HS-5 (cell line): ENCODE measurements at regions not wholly inside any gene's neighbourhood (a gene's known extent, or its start where the extent isn't known, plus 50 kb on each side); places are given as distances from the start of the nearest gene placed in this dataset.

Source experiments
- DNase-seq: peaks from one replicate; pipeline ENCODE4 v3.0.0-alpha.2; 2012; ENCODE audit warnings: low read depth

DNA sequence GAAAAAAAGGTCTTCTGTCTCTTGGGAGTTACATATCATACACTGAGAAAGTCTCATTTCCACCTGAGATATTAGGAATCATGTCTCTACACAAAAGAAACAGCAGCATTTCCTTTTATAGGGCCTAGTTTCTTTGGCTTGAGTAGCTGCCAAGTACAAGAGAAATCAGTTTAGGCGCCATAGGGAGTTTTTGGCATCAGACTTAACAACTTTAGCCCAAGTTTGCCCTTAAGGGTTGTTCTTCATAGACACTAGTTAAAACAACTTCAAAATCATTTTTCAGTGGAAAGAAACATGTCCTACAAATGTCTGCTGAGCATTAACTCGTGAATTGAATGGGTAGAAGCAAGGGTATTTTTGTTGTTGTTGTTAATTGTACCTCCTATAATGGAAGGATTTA is 587.0 kb upstream of the DSEL start:
- no peak for DNase-seq

DNA sequence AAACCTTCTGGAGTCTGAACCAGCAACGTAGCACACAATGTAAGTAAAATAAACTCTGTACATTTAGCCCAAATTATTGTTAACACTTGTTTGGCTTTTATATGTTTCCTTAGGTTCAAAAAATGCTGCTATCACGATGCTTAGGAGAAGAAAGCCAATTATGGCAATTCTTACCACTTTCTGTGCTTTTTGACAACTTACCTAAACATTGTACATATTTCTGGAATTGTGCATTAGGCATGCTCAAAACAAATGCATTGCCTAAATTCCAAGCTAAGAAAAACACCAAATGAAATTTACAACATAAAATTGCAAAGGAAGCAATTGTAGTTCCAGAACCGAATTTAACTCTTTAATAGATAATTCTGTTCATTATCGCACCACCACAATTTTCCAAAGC is 585.6 kb upstream of the DSEL start:
- no peak for DNase-seq

DNA sequence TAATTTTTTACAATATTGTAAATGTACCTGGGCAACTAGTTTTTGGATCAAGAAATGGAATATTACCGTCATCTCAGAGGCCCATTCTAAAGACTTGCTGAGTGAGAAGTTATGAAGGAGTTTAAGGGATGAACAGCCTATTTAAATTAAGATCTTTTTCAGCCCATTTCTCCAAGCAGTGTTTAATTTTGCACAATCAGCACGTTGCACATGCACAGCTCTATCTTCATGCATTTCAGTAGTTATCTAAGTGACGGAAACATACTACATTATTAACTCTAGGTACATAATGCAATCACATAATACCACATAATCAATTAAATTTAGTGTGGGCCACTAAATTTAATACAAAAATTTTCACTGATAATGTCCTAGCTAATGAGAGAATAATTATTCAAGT is 582.1 kb upstream of the DSEL start:
- no peak for DNase-seq

DNA sequence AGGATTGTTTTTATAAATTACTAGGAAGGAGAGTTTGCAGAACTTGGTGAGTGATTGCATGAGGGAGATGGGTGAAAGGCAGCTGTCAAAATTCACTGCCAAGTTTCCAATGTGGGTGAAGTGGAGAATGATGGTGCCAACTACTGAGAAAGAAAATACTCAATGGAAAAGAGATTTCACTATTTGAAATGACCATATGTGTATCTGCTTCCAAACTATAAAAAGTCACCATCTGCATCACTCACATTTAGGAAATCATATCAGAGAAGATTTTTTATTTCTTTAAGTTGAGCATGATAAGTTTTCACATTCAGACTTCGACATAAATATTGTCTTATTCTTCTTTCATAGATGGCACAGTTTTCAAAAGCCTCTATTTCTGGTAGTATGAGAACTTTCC is 570.0 kb upstream of the DSEL start:
- DNase-seq: no peak

DNA sequence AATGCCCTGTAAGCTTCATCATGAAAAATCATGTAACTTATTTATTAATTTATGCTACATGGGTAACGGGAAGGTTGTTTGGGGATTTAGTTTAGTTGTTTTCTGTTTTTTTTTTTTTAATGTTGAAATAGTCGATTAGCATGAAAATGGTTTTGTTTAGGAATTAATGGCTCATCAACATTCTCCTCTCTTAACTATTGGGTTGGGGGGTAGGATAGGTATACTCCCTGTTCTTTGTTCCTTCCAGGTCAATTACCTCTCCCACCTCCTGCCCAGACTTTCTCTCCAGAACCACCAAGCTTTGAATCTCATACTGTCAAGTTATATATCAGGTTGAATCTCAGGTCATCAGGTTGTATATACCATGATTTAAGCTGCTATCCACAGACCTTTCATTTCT is 568.7 kb upstream of the DSEL start:
- no peak for DNase-seq

- DNase-seq: no peak
Observed at GRCh38 chr18:68083776-68084175, 567.3 kb upstream of the DSEL start.

GRCh38 chr18:68083131-68083530 is 566.6 kb upstream of the DSEL start:
- no peak for DNase-seq

GRCh38 chr18:68072744-68073143 is 556.2 kb upstream of the DSEL start:
- DNase-seq: no peak

DNA sequence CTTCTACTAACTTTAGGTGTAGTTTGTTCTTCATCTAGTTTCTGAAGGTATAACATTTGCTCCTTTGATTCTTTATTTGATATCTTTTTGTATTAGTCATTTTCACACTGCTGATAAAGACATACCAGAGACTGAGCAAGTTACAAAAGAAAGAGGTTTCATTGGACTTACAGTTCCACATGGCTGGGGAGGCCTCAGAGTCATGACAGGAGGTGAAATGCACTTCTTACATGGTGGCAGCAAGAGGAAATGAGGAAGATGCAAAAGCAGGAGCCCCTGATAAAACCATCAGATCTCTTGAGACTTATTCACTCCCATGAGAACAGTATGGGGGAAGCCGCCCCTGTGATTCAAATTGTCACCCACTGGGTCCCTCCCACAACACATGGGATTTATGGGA is 544.4 kb upstream of the DSEL start:
- DNase-seq: no peak

GRCh38 chr18:68056936-68057335 is 540.4 kb upstream of the DSEL start:
- DNase-seq: no peak

DNA sequence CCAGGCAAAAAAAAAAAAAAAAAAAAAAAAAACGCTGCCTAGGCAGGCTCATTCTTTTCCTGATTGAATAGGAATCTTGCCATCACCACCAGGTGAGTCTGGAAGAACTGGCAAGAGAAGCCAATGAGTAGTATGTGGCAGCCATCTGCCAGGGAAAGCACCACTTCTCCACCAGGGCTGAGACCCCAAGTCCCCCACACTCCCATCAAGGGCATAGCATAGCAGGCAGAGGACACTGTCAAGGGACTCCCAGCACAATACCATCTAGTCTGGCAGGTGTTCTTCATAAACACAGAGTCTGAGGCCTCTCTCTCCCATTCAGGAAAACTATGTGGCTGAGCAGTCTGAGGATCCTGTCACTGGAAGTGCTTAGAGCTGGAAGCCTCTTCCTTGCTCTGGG is 538.1 kb upstream of the DSEL start:
- DNase-seq: no peak

DNA sequence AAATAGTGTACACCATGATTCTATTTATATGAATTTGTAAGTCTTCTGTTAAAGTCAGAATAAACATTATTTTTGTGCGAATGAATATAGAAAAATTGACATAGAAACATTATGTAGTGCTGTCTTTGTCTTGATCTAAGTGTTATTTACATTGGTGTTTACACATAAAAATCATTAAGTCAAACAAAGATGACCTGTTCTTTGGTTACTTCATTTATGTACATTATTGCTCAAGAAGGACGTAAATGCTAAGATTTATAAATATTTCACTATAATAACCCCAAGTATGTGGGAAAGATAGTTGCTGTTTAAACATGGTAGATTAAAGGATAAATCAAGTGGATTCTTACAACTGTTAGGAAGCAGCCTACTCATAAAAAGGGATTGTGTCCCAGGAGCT is 536.8 kb upstream of the DSEL start:
- no peak for DNase-seq

- DNase-seq: no peak
Observed at GRCh38 chr18:68041327-68041726, 524.8 kb upstream of the DSEL start.

- DNase-seq: no peak
Observed at GRCh38 chr18:68040198-68040597, 523.7 kb upstream of the DSEL start.

DNA sequence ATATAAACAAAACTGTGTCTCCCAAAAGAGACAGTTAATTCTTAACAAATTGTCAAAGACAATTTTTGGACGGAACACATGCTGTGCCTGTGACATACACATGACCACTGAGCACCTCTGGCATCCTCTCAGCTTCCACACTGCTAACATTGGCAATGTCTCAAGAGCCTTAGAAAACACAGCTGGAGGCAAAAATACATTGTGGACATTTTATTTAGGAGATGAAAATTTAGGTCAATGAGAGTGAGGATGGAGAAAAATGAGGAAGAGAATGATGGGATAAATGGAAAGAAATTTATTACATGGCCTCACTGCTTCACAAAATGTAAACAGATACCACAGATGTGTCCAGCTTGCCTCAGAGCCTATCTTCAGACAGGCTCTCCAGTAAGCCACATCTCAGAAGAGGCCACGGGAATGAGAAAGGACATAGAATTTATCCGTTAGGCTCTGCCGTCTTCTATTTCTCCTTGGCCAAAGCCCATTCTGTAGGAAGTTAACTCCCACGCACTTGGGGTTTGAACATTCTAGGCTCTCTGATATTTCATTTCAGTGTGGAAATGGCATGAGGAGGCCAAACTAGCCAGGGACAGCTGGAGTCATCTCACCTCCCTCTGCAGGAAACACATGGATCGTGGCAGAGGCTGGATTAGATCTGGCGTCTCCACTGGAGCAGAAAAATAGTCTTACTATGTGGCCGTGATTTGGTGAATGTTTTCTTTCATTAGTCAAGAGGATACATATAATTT is 519.4 kb upstream of the DSEL start:
- DNase-seq: no peak

- no peak for DNase-seq
Observed at GRCh38 chr18:68034296-68034695, 517.8 kb upstream of the DSEL start.

DNA sequence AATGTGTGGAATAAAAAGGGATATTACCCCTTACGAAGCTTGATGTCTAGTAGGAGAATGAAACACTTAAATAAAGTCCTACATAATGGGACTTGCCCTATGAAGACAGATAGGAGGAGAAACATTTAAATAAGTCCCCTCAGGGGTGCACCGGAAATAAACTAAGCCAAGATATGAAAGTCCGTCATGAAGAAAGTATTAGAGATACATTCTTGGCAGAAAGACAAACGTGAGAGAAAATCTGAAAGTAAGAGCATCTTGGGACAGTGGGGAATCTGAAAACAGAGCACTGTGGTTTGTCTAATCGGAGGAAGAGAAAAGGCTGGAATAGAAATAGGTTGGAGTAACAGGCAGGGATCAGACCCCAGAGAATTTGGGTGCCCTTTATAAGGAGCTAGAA is 516.9 kb upstream of the DSEL start:
- DNase-seq: no peak

DNA sequence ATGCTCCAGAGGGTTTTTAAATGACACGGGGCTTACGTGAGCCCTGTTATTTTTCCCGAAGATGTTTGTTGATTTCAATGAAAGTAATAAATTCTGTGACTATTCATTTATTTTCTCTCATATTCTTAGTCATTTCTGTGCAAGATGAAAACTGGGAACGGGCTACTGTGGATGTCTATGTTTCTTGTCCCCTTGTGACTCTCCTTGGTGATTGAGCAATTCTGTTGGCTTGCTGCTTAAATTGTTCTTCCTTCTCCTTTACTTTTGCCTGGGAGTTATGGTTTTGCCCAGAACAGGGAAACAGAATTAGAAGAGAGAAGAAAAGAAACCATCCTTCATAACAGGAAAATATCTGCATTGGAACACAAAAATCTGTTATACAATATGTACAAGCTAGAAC is 508.2 kb upstream of the DSEL start:
- DNase-seq: no peak

DNA sequence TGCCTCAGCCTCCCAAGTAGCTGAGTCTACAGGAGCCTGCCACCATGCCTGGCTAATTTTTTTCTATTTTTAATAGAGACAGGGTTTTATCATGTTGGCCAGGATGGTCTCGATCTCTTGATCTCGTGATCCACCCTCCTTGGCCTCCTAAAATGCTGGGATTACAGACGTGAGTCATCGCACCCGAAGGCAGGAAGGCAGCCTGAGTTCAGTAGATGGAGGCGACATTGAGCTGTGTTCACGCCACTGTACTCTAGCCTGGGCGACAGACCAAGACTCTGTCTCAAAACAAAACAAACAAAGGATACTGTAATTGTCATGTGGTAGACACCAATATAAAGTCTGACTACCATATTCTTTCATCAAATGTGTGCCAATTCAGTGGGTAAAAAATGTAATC is 500.9 kb upstream of the DSEL start:
- DNase-seq: no peak

DNA sequence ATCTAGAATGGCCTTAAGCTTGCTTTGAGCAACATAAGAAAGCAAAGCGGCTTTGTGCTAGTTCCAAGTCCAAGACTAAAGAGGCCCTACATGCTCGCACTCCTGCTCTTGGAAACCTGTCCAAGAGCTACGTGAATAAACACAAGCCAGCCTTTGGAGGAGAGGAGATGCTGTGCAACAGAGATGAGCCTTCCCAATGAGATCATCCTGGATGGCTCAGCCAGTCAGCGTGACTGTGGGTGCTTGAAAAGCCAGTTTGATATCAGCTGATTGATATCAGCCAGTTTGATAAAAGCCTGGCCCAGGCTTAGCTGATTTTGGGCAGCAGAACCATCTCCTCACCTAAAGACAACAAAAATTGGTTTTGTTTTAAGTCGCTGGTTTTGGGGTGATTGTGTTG is 481.0 kb upstream of the DSEL start:
- DNase-seq: no peak

- DNase-seq: no peak
Observed at GRCh38 chr18:67995769-67996168, 479.2 kb upstream of the DSEL start.

DNA sequence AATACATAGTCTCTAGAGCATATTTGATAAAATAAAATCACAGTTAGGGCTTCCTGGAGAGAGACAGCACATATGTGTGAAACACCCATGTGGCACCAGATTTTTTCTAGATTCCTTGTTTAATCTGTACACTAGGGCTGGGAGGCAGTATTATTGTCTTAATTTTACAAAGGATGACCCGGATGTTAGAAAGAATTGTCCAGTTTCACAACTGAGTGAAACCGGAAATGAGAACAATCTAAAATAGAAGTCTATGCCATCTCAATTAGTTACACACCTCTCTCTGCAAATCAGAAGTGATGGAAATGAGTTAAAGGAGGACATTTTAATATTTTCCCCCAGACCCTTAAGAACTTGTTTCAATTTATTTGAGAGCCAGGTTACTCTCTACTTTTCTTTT is 463.7 kb upstream of the DSEL start:
- no peak for DNase-seq

GRCh38 chr18:67977067-67977616 is 460.6 kb upstream of the DSEL start:
- no peak for DNase-seq

DNA sequence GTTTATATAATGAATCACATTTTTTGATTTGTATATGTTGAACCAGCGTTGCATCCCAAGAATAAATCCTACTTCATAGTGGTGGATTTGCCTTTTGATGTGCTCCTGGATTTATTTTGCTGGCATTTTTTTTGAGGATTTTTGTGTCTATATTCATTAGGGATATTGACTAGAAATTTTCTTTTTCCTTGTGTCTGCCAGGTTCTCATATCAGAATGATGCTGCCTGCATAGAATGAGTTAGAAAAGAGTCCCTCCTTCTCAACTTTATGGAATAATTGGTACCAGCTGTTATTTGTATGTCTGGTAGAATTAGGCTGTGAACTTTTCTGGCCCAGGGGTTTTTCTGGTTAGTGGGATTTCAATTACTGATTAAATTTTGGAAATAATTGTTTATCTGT is 457.4 kb upstream of the DSEL start:
- DNase-seq: no peak
